SJCRH30 (cell line): ENCODE measurements at regions not wholly inside any gene's neighbourhood (a gene's known extent, or its start where the extent isn't known, plus 50 kb on each side); places are given as distances from the start of the nearest gene placed in this dataset.
"Not testable (repeated sequence)": the region's sequence is repeated elsewhere in the genome, so short reads cannot be mapped to it uniquely, and the experiment has no call there.

ENCODE experiments used
- DNase-seq, 2 experiments: peaks; one replicate each; pipeline ENCODE4 v3.0.0-alpha.2; 2015 to 2020
- H3K27ac ChIP-seq: fragments of 250-450 bp; sonication (Bioruptor Pico); 2 replicates; pipeline ENCODE4 v1.5.1; 2020; ENCODE audit warnings: mild to moderate bottlenecking, moderate library complexity
- H3K27me3 ChIP-seq: fragments of 250-450 bp; sonication (Bioruptor Pico); 2 replicates; pipeline ENCODE4 v1.5.1; 2020; ENCODE audit warnings: mild to moderate bottlenecking, moderate library complexity
- H3K36me3 ChIP-seq: fragments of 250-450 bp; sonication (Bioruptor Pico); 2 replicates; pipeline ENCODE4 v1.5.1; 2020; ENCODE audit warnings: mild to moderate bottlenecking, moderate library complexity
- H3K4me1 ChIP-seq: fragments of 250-450 bp; sonication (Bioruptor Pico); 2 replicates; pipeline ENCODE4 v1.5.1; 2020; ENCODE audit warnings: mild to moderate bottlenecking, moderate library complexity
- H3K4me3 ChIP-seq: fragments of 250-450 bp; sonication (Bioruptor Pico); 2 replicates; pipeline ENCODE4 v1.5.1; 2020; ENCODE audit warnings: mild to moderate bottlenecking, moderate library complexity
- H3K9me3 ChIP-seq: fragments of 250-450 bp; sonication (Bioruptor Pico); replicated peaks from 2 replicates; pipeline ENCODE4 v1.5.1; 2020; ENCODE audit warnings: mild to moderate bottlenecking, moderate library complexity

DNA sequence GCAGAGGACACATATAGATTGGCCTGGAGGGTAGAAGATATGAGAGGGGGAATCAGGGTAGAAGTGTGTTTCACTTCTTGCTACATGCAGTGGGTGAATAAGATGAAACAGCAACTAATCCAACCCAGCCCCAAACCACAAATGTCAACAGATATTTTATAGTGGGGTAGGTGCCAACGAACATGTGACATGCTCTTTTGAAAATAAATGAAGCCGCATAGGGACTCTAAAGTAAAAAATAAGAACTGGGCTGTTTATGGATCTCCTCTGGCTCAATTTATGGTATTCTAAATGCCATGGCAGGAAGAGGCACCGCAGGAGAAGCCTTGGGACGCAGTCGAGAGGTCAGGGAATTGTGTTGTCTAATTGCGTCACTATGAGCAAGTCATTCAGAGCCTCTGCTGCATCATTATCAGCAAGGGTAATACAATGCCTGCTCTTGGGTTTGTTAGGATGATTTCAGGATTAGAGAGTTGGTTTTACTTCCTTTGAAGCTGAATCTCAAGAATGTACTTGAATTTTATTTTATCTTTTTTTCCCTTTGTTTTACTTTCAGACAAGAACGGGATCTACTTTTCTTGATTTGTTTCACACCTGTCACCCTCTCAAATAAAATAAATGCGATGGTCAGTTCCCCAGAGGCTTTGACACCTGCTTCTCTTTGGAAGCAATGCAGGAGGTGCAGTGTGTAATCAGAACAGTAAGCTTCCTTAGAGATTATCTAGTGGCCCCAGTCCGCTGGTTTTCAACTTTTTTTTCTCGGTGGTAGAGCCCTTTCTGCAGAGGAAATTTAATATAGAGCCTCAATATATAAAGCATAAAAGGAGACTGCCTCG, 375.6 kb upstream of the CLINT1 start:
- Histone ChIP-seq H3K9me3 (no peaks in the 10 kb centered on the region), H3K4me1 (peaks cover 11% of the 10 kb centered on the region), H3K4me3 (no peak overlapping the region), H3K27ac (no peak overlapping the region), H3K27me3 (no peaks in the 10 kb centered on the region), H3K36me3 (no peaks in the 10 kb centered on the region)
- peak; percentile 8 to 55 for DNase-seq

DNA sequence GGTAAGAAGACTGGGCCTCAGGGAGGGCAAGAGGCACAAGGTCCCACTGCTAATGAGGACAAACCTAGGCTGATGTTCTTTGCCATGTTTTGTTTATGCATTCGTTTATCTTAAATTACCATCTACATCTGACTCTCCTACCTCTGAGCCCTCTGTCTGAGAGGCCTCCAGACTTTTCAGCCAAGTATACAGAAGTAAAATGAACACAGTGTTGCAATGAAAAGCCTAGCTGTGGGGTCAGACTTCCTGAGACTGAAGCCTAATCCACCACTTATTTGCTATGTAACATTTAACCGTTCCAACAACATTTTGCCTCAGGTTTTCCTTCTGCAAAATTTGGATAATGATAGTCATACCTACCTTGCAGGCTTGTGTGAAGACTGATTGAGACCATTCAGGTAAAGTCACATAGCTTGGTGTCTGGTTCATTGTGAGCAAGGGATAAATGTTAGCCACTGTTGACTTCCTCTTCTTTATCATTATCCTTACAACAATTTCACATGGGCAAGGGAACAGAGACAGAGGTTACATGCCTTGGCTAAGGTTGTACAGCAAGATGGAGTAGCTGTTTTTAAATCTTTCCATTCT, 374.9 kb upstream of the CLINT1 start:
- Histone ChIP-seq H3K4me1 (peaks cover 11% of the 10 kb centered on the region), H3K9me3 (no peaks in the 10 kb centered on the region), H3K4me3 (no peak overlapping the region), H3K27me3 (no peaks in the 10 kb centered on the region), H3K27ac (no peak overlapping the region), H3K36me3 (no peaks in the 10 kb centered on the region)
- no peak for DNase-seq

DNA sequence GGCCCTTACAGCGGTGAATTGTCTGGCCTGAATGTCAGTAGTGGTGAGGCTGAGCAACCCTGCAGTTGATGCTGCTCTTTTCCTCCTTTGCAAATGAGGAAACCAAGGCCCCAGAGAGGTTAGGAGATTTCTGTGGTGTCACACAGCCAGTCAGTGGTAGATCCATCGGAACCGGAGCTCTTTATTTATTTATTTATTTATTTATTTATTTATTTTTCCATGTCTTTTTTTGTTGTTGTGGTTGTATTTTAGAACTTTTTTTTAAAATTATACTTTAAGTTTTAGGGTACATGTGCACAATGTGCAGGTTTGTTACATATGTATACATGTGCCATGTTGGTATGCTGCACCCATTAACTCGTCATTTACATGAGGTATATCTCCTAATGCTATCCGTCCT, 368.4 kb upstream of the CLINT1 start:
- not testable (repeated sequence) for H3K9me3 ChIP-seq

GRCh38 chr5:158226496-158226895, 367.6 kb upstream of the CLINT1 start:
- no peak overlapping the region for H3K27ac ChIP-seq
- no peaks in the 10 kb centered on the region for H3K36me3 ChIP-seq
- H3K4me1 ChIP-seq, result no peaks in the 10 kb centered on the region
- H3K4me3 ChIP-seq, result no peak overlapping the region
- no peak for DNase-seq
- H3K27me3 ChIP-seq, result no peaks in the 10 kb centered on the region
- H3K9me3 ChIP-seq, result no peaks in the 10 kb centered on the region; the same call in 1 of the 2 replicates

More for the DNA sequence above, 368.4 kb upstream of the CLINT1 start:
- H3K27ac ChIP-seq, DNase-seq, H3K27me3 ChIP-seq, H3K36me3 ChIP-seq, H3K4me1 ChIP-seq, H3K4me3 ChIP-seq: not testable (repeated sequence)

DNA sequence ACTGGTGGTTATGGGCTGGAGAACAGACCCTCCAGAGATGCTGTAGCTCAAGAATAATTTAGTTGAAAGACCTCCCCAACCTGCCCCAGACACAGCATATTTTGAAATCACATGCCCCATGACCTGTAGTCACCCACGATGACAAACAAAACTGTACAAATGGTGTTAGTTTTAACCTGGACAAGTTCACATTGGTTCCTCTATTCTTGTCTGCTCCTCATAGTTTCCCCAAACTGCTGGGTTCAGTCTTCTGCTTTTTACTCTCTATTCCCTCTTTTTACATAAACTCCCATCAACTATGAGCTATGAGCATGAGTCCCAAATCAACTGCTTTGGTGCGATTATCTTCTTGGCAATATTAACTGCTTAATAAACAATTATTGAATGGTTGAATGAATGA, 365.3 kb upstream of the CLINT1 start:
- H3K4me3 ChIP-seq, result no peak overlapping the region
- no peaks in the 10 kb centered on the region for H3K27me3 ChIP-seq
- no peaks in the 10 kb centered on the region for H3K36me3 ChIP-seq
- H3K27ac ChIP-seq, result no peak overlapping the region
- DNase-seq, result no peak
- no peaks in the 10 kb centered on the region; the same call in 1 of the 2 replicates for H3K9me3 ChIP-seq
- no peaks in the 10 kb centered on the region for H3K4me1 ChIP-seq

DNA sequence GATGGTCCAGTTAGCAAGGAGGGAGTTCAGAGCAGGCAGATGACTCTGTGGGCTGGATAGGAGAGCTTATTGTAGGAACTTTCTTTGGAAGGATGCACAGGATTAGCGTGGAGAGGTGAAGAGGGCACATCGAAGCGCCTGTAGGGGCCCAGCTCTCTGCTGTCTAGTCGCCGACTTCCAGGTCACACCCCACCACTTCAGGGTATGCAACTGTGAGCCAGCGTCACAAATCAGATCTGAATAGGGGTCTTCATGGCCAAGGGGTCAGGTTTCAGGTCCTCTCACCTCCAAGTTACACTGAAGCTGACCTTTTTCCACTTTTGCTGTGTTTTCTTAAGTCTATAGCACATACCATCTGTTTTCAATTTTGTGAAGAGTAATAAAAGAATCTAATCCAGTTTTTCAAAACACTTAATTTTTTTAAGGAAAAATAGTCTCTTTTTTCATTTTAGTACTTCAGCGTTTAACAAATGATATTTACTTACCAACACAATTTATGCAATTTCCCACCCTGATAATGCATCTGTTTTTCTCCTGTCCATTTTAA, 364.2 kb upstream of the CLINT1 start:
- H3K36me3 ChIP-seq, result no peaks in the 10 kb centered on the region
- H3K4me1 ChIP-seq, result no peaks in the 10 kb centered on the region
- peak in 1 of 2 experiments; percentile 36 for DNase-seq
- H3K27me3 ChIP-seq, result no peaks in the 10 kb centered on the region
- H3K27ac ChIP-seq, result no peak overlapping the region
- H3K9me3 ChIP-seq, result no peaks in the 10 kb centered on the region; the same call in 1 of the 2 replicates
- no peak overlapping the region for H3K4me3 ChIP-seq

DNA sequence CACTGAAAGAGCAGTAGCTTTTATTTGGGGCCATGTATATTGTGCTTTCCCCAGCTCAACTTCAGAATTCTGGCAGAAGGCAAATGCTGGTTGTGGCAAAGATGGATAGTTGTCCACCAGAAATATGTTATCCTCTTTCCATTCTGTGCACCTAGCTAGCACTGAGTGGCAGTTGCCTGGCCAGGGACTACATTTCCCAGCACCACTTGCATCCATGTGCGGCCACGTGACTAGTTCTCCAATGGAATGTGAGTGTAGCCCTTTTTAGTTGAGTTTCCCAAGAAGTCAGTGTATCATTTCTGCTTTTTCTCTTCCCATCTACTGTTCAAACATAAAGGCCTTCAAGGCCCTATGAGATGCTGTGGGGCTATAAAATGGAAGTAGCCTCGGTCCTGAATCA, 354.0 kb upstream of the CLINT1 start:
- DNase-seq, result peak; percentile 15 to 36

GRCh38 chr5:158212237-158212636, 353.3 kb upstream of the CLINT1 start:
- DNase-seq, result no peak
- Histone ChIP-seq H3K4me3 (no peak overlapping the region), H3K36me3 (no peaks in the 10 kb centered on the region), H3K4me1 (no peaks in the 10 kb centered on the region), H3K9me3 (no peaks in the 10 kb centered on the region), H3K27me3 (no peaks in the 10 kb centered on the region; the same call in 1 of the 2 replicates), H3K27ac (no peak overlapping the region)

More for the DNA sequence above, 354.0 kb upstream of the CLINT1 start:
- 0 out of 2 replicates have a peak overlapping the region, but pooled peaks have one; percentile 6 for H3K4me3 ChIP-seq
- H3K27me3 ChIP-seq, result no peaks in the 10 kb centered on the region; the same call in 1 of the 2 replicates
- no peaks in the 10 kb centered on the region for H3K36me3 ChIP-seq
- no peaks in the 10 kb centered on the region for H3K4me1 ChIP-seq
- no peak overlapping the region for H3K27ac ChIP-seq
- no peaks in the 10 kb centered on the region for H3K9me3 ChIP-seq

DNA sequence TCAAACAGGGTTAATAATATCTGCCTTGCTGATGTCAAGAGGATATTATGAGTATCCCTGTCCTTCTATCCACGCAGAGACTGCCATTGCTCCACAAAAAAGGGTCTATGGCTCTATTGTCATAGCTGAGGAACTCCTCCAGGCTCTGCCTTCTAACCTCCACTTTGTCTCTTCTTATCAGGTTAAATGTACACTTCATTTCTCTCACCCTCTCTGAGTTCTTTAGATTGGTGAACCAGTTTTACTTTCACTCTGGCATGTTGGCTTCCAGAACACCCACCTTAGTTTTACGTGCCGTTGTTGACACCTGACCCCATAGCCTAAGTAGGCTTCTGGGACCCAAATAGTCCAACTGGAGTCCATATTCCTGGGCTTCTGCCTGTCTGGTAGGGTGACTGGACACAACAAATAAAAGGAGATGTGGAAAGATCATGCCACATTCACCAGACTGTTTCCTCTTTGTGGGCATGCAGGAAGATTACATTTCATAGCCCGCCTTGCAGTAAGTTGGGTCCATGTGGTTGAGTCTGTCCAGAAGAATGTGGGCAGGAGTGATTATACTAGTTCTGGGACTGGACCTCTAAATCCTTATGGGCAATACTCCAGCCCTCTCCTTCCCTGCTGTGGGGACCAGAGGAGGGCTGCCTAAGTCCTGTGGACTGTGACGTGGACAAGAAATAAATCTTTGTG, 350.4 kb upstream of the CLINT1 start:
- Histone ChIP-seq H3K36me3 (no peaks in the 10 kb centered on the region), H3K27ac (no peak overlapping the region), H3K9me3 (no peaks in the 10 kb centered on the region), H3K4me1 (no peaks in the 10 kb centered on the region), H3K27me3 (no peaks in the 10 kb centered on the region), H3K4me3 (no peak overlapping the region)
- DNase-seq, result no peak

DNA sequence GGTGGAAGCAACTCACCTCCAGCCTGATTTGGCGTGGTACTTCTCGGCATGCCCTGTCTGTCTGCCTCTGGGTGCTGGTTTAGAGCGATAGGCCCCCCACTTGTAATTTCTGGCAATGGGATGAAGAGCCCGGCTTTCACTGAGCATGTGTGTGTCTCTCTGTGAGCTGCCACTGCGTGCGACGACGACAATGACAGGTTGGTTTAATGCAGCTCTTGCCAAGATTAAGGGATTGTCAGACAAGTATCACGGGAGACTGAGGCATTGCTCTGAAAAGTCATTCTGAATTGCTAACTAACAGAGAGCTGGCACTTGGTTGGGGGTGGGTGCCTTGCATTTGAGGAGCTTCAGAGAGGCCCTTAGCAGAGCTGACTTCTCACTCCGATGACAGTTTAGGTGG, 348.8 kb upstream of the CLINT1 start:
- H3K27me3 ChIP-seq, result no peaks in the 10 kb centered on the region
- no peaks in the 10 kb centered on the region for H3K36me3 ChIP-seq
- H3K27ac ChIP-seq, result no peak overlapping the region
- no peaks in the 10 kb centered on the region for H3K4me1 ChIP-seq
- no peak overlapping the region for H3K4me3 ChIP-seq
- DNase-seq, result no peak
- no peaks in the 10 kb centered on the region for H3K9me3 ChIP-seq

DNA sequence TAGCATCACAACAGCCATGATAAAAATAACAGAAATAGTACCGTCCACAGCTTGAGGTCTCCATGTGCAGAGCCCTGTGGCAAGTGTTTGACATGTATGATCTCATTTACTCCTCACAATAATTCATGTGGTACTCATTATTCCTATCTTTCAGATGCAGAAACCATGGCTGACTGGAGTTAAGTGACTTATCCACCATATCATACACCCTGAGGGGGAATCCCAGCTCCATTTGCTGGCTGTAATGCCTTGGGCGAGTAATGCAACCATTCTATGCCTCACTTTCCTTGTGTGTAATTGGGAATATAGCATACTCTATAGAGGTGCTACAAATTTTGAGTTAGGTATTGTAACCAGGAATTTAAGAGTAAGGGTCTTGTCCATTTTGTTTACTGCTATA, 347.0 kb upstream of the CLINT1 start:
- Histone ChIP-seq H3K36me3 (no peaks in the 10 kb centered on the region), H3K27ac (no peak overlapping the region), H3K4me3 (no peak overlapping the region), H3K9me3 (no peaks in the 10 kb centered on the region), H3K4me1 (no peaks in the 10 kb centered on the region), H3K27me3 (no peaks in the 10 kb centered on the region)
- no peak for DNase-seq

DNA sequence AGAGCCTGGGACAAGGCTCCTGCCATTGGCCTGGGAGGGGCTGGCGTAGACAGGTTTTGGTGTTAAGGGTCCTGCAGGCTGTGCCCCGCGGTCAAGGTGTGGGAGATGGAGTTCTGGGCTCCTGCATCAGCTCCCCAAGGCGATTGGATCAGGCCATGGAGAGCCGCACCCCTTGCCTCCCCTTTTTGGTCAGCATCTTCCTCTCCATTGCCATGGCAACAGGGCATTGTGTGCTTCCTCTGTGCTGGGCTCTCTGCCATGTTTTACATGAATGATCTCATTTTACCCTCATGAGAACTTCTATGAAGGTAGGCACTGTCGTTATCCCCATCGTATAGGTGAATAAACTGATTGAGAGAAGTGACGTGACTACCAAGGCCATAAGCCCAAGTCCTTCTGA, 344.3 kb upstream of the CLINT1 start:
- Histone ChIP-seq H3K4me3 (no peak overlapping the region), H3K9me3 (no peaks in the 10 kb centered on the region), H3K36me3 (no peaks in the 10 kb centered on the region), H3K27me3 (no peaks in the 10 kb centered on the region), H3K27ac (no peak overlapping the region), H3K4me1 (no peaks in the 10 kb centered on the region)
- no peak for DNase-seq

DNA sequence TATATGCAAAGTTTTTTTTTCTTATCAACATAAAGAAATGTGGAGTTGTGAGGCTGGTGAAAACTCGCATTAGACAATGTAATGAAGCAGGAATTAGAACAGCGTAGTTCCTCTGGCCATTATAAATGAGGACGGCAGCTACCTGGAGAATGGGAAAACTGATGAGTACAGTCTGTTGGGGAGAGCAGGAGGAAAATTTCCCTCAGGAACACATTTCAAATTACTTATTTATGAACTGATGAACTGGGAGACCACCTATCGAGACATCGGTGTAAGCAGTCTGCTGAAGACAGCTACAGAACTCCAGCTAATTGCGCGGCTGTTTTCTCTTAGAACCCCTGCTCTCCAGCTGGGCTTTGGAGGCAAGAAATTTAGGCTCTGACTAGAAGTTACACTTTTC, 343.9 kb upstream of the CLINT1 start:
- no peak overlapping the region for H3K4me3 ChIP-seq
- DNase-seq, result no peak
- H3K9me3 ChIP-seq, result no peaks in the 10 kb centered on the region
- H3K27me3 ChIP-seq, result no peaks in the 10 kb centered on the region
- H3K36me3 ChIP-seq, result no peaks in the 10 kb centered on the region
- no peak overlapping the region for H3K27ac ChIP-seq
- no peaks in the 10 kb centered on the region for H3K4me1 ChIP-seq

DNA sequence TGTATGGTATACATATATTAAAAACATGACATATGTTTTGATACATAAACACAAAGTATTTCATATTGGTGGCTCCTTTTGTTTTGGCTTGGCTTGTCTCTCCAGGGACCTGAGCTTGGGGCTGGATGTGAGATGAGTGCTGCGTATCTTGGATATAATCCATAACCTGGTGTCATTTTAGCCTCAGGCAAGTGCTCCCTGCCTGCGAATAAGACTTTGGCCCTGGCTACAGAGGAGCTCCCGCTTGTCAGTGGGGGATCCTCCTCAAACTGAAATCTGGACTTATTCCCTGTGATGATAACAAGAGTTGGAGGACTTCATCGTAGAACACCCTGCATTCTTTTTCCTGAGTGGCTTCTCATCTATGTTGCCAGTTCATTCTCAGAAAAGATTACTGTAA, 341.7 kb upstream of the CLINT1 start:
- no peak overlapping the region for H3K4me3 ChIP-seq
- H3K9me3 ChIP-seq, result no peaks in the 10 kb centered on the region
- H3K4me1 ChIP-seq, result no peaks in the 10 kb centered on the region
- DNase-seq, result peak in 1 of 2 experiments; percentile 20
- H3K27me3 ChIP-seq, result no peaks in the 10 kb centered on the region
- no peaks in the 10 kb centered on the region for H3K36me3 ChIP-seq
- H3K27ac ChIP-seq, result no peak overlapping the region

DNA sequence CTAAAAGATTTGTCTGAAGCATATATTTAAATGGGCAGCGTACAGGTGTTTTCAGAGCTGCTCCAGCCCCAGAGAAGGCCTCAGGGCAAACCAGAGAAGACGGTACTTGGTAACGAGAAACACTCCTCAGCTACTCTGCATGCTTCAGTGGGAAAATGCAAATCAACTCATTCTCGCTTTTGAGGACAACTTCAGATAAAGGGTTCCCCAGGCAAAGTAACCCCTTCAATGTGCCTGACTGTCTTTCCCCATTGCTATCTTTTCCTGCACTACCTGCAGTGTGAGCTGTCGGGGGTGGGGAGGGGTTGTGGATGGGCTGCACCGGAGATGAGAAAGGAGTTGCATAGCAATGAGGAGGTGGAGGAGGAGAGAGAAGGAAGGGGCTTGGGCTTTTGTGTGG, 339.7 kb upstream of the CLINT1 start:
- no peaks in the 10 kb centered on the region for H3K27me3 ChIP-seq
- H3K36me3 ChIP-seq, result no peaks in the 10 kb centered on the region
- no peak for DNase-seq
- H3K9me3 ChIP-seq, result no peaks in the 10 kb centered on the region
- H3K4me3 ChIP-seq, result no peak overlapping the region
- H3K4me1 ChIP-seq, result no peaks in the 10 kb centered on the region
- H3K27ac ChIP-seq, result no peak overlapping the region
